Ovary (tissue), 3 donors: ENCODE measurements at regions not wholly inside any gene's neighbourhood (a gene's known extent, or its start where the extent isn't known, plus 50 kb on each side); places are given as distances from the start of the nearest gene placed in this dataset.

Source experiments
- CTCF ChIP-seq, 3 donors: fragments of 450-650 bp in 2 of 3; fragments of 200-600 bp in 1 of 3; IDR thresholded peaks; one replicate each; pipeline versions ENCODE4 v1.5.1 to v1.8.0; 2016 to 2022; ENCODE audit warnings: antibody characterized with exemption in 3 of 3, mild to moderate bottlenecking in 1 of 3
- EP300 ChIP-seq: sonication (generic); formaldehyde crosslinking; IDR thresholded peaks from one replicate; pipeline ENCODE4 v1.6.1; 2017; ENCODE audit warnings: antibody characterized with exemption
- donor health status: DM: no; HTN: no; CAD: no.

- TF ChIP-seq CTCF (IDR thresholded peaks at IDR 0.05): no peak
- no peak for TF ChIP-seq EP300
These were observed 150.3 kb downstream of the NDUFA10 start for GRCh38 chr2:239874636-239875356.
